Activated CD8-positive, alpha-beta memory T cell treated with anti-CD3 and anti-CD28 coated beads, Interleukin-2, amount 50 U/mL, for 24 hours (primary cell): ENCODE measurements at regions not wholly inside any gene's neighbourhood (a gene's known extent, or its start where the extent isn't known, plus 50 kb on each side); places are given as distances from the start of the nearest gene placed in this dataset.

Source experiments
- DNase-seq: peaks from one replicate; pipeline ENCODE4 v3.0.0-alpha.2; 2020; ENCODE audit errors: extremely low read depth

DNA sequence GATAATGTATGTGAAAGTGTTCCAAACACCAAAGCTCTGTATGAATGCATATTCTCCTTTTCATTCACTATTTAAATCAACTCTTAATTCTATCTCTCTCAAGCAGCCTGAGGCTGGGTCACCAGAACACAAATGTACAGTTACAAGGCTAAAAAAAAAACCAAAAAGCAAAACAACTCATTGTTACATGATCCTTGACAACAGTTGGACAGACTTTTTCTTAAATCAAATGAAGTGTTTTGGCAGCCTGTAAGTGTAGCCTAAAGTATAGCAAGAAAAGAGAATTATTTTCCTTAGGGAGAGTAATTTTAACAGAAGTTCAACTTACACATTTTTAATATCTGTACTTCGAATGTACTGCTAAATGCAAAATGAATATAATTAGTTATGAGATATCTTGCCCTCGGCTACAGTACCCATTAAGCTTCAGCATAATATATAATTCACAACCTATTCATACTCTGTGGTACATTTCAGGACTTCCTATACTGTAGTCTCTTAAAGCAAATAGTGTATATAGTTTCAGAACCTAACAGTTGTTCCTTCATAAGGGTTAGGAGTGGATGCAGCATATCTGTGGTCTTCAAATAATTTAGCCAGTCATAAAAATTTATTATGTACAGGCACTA is 214.0 kb upstream of the BTG1 start:
- no peak for DNase-seq

DNA sequence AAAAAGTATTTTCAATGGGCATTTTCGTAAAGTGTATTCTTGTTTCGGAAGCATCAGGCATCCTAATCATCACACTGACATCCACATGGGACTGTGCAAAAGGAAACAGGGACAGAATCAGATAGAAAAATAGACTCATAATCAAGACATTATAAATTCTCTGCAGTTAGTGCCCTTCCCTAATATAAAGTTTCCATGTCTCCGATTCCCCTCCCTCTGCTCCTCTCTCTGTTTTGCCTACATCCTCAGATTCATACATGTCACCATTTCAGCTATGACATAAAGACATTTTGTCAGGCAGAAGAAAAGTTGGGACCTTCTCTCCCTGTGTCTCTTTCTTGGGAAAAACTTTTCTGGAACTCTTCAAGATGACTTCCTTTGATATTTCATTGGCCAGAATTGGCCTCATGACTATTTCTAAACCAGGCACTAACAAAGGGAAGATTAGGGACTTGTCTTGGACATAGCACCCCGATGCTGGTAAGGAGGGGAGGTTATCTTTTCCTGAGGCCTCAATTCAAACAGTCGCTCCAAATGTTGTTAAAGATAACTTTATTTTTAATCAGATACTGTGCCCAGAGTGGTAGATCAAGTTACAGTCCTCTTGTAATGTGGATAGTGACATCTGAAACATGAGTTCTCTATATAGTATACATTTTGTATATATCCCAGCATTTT is 212.1 kb upstream of the BTG1 start:
- DNase-seq, result no peak

DNA sequence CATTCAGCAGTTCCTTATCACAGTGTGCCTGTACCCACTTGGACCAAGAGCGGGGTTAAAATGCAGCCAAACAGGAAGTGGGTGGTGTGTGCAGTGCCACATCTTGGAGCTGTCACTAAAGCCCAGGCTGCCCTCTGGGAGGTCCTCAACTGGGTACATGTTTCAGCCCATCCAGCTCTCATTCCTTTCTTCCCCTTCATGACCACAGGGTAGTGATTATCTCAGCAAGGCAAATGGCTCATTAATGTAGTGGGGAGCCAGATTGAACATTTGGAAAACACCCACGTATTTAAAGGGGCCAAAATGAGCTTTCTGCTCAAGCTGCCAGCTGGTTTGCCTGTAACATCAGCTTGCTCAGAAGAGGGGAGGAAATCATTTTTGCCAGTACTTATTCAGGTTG is 210.8 kb upstream of the BTG1 start:
- DNase-seq, result no peak

DNA sequence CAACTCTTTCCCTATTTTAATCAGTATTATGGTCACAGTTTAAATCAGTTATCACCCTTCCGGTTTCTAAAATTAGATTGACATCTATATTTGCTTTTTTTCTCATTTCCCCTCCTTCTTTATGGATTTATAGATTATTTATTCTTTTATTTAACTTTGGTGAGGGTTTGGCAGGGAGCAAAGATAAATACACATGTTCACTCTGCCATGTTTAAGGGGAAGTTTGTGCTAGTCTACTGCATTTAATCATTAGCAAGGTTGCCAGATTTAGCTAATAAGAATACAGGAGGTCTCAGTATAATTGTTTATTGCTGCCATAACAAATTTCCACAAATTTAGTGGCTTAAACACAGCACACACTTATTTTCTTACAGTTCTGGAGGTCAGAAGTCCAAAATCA is 204.0 kb upstream of the BTG1 start:
- DNase-seq, result no peak

DNA sequence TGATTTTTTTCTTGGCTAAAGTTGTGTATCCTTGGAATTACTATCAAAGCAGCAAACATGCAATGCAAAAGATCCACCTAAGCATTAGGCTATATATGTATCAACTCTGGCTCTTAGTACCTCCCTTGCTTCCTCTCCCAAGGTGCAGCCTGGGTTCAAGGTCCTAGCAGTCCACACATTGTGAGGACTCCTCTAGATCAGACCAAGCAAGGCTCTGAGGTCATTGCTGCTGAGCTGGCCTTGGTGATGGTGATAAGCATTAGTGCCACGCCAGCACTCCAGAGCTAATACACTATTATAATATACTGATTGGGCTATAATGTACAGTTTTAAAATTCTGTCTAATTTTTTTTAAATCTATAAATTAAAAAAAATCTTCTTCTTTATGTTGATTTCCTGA is 196.9 kb upstream of the BTG1 start:
- DNase-seq, result no peak

DNA sequence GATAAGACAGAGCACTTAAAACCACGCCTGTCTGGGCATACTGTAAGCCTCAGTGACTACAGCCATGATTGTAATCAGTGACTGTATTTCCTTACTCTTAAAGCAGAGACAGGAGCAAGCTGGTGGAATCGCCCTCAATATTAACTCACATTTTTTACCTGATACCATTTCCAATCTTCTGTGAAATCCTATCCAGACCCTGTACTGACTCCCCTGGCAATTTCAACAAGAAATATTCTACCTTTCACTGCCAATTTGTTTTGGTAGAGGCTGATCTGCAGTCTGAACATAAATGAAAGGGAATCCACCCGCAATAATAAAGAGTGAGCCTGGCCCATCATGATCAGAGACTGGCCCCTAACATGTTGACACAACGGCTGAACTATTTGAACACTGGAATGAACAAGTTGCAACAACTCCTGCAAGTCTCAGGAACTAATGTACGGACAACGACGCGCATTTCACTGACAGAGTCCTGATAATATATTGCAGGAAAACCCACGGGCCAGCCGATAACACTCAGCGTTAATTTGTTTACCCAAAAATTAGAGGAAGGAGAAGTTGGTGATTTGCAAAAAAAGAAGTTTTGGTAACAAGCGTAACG is 195.5 kb upstream of the BTG1 start:
- no peak for DNase-seq

DNA sequence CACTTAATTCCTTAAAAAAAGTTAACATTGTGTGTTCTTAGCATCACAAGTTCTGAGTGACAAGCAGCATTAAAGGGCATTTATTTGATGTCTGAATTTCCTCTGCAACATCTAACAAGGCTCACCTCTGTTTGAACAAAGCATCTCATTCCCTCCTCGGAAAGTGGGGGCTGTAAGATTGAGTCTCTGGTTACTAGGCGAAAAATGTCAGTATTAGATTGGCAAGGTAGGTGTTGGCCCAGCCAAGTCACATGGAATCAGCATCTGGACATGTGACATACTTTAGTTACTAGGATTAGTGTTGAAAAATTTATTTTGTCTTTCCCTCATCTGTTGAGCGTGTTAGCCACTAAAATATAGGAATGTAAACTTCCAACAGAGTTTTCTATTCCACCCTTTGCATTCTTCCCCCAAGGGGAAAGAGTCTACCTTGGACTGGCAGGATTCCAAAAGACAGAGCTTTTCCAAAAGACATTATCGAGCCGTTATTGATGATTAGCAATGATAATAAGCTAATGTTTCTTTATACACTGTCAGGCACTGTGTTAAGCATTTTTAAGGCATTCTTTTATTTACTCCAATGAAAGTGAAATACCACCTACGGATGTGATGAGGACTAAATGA is 194.9 kb upstream of the BTG1 start:
- DNase-seq, result no peak

DNA sequence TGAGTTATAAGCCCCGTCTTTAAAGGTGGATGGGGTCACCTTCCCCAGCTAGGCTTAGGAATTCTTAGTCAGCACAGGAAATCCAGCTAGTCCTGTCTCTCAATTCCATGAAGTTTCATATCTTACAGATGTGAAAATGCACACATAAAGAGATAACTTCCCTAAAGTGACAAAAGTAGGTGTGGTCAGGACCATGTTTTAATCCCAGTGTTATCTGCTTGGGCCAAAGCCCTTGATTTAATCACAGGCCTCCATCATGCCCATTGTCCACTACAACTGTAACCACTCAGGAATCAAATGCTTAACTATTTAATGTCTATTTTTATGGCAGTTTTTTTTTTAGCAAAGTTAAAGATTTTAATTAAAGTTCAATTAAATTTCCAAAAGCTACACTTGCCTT is 194.4 kb upstream of the BTG1 start:
- no peak for DNase-seq

DNA sequence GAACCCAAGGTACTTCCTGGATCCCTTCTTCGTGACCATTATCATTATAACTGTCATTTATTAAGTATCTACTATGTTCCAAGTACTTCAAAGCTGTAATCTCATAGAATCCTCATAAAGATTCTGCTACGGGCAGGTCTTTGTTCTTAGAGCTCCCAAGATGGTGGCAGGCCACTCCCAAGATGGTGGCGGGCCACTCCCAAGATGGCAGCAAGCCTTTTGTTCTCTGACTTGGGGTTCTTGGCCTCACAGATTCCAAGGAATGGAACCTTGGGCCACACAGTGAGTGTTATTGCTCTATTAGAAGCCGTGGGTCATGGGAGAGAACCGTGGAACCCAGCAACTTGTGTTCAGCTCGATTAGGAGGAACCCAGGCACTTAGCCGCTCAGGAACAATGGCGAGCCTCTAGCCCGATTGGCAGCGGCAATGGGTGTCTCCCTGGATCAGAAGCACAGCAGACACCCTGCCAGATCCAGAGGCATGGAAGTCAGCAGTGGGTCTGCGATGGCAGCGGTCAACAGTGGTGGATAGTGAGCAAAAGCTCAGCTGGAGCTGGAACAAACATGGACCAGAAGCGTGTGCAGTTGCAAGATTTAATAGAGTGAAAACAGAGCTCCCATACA is 193.7 kb upstream of the BTG1 start:
- no peak for DNase-seq

DNA sequence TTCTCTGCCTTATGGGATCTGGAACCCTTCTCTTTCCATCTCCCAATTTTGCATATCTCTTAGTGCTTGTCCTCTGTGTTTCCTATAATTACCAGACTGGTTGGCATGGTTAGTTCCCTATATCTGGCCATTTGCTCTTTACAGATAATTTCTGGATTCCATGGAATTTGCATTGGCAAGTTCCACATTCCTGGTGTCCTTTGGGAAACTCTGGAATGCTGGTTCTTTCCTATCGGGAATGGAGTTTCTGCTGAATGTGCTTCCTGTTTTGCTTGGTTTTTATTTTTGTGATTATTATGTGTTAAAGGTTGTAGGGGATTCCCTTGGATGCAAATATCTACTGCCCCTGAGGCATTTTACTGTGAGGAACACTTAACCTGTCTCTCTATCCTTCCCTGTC is 193.0 kb upstream of the BTG1 start:
- no peak for DNase-seq

DNA sequence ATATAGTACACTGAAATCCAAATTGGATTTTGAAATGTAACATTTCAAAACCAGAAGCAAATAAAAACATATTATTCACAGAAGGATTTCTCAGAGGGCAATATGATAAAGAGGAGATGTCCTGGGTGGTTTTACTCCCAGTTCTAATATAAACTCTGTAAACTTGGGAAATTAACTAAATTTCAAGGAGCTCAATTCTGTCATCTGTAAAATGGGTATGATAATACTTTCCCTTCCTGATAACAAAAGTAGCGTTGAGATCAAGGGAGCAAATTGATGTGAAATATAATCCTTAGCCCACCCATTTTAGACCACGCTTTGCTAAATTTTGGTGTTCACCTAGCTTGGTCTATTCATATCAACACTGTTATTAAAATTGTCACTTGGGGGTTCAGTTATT is 192.5 kb upstream of the BTG1 start:
- no peak for DNase-seq

DNA sequence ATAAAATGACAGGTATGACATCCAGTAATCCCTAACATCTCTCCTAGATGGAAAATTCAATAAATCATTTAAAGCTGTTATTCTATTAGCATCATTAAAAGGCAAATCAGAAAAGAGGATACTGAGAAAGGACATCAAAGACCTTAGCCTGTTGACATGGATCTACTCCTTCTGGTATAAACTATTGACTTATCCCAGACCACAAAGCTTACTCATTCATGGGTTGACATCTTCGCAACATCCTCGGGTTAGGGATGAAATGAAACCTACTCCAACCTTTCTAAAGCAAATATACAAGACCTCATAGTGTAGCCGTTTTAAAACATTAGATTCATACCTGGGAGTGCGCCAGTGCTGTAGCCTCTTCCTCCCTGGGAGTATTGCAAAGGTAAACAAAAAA is 191.5 kb upstream of the BTG1 start:
- DNase-seq, result no peak

DNA sequence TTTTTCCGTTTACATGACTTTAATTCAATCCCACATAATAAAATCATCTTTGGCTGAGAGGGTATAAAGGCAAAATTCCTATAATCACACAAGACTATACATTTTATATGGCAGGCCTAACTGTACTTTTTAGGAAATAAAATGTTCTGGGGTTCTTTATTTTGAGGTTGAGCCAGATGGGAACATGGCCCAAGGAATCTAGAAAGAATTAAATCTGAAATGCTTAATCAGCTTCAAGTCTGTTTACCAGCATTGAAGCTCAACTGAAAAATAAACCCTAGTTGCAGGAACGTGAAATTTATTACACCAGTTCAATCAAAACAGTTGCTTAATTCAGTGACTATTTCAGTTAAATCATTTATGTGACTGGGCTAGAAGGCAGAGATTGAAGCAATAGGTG is 191.0 kb upstream of the BTG1 start:
- no peak for DNase-seq

DNA sequence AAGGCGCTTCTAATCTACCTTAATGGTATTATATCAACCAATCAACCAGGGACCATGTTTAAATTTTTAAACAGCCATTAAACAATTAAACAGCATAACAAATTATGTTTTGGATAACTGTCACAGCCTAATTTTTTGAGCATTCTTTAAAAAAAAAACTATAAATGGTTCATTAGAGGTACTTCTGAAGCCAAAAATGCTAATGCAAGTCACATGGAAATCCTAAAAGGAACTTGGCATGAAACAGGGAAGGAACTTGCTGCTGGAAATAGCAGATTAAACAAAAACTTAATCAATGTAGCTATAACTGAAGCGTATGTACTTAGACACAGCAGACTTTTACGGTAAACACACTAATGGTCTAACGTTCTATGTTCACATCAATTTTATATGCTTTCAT is 190.2 kb upstream of the BTG1 start:
- no peak for DNase-seq

DNA sequence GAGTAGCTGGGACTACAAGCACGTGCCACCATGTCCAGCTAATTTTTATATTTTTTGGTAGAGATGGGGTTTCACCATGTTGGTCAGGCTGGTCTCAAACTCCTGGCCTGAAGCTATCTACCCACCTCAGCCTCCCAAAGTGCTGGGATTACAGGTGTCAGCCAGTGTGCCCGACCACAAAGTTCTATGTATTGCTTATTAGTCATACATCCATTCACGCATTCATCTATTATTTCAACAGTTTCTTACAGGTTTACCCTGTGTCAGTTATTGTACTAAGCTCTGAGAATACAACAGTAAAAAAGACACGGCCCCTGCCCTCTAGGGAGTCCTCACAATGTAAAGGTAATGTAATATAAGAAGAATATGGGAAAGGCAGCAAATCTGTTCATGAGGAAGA is 188.9 kb upstream of the BTG1 start:
- DNase-seq, result no peak

DNA sequence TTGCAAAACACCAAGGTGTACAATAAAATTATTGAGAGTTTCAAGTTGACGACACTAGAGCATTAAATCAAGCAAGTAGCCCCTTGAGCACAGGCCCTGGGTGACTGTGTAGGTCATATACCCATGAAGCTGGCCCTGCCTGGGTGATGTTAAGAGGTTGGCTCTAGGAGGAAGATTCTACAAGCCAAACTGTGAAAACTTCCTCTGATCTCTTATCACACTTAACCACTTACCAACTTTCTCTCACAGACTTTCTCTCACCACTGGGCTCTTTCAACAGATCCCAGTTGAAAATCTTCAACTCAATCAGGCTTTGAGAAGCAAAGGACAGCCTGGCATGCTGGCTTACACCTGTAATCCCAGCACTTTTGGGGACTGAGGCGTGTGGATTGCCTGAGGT is 186.9 kb upstream of the BTG1 start:
- DNase-seq, result no peak

DNA sequence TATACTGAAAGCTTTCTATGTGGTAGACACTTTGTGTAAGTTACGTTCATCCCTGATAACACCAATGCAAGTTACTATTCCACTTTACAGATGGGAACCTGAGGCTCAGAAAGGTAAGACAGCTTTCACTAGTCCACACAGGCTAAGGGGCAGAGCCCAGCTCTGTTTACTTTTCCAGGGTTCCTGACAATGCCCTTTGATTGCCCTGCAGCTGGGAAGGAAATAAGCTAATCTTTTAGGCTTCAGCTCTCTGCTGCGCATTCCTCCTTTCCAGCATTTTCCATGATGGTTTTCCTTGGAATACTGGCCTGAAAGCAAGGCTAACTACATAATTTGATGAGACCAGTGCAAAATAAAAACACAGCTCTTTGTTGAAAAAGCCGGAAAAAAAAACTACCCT is 185.7 kb upstream of the BTG1 start:
- DNase-seq, result no peak

DNA sequence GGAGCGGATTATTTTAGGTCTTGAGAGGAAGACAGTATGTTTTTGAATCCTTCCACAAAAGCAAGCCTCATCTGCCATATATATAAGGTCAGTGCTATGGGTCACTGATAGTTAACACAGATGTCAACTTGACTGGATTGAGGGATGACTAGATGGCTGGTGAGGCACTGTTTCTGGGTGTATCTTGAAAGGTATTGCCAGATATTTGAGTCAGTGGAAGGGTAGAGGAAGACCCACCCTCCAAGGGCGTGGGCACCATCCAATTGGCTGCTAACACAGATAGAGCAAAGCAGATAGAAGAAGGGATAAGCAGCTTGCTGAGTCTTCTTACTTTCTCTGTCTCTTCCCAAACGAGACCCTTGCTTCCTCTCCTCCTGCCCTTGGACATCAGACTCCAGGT is 185.0 kb upstream of the BTG1 start:
- no peak for DNase-seq

DNA sequence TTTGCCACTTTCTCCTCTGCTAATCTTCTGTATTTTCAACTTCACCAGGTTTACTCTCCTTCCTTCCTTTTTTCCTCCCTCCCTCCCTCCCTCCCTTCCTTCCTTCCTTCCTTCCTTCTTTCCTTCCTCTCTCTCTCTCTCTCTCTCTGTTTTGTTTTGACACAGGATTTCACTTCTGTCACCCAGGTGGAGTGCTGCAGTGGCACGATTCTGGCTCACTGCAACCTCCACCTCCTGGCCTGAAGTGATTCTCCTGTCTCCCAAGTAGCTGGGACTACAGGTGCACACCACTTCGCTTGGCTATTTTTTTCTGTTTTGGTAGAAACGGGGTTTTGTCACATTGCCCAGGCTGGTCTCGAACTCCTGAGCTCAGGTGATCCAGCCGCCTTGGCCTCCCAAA is 181.2 kb upstream of the BTG1 start:
- DNase-seq, result no peak

DNA sequence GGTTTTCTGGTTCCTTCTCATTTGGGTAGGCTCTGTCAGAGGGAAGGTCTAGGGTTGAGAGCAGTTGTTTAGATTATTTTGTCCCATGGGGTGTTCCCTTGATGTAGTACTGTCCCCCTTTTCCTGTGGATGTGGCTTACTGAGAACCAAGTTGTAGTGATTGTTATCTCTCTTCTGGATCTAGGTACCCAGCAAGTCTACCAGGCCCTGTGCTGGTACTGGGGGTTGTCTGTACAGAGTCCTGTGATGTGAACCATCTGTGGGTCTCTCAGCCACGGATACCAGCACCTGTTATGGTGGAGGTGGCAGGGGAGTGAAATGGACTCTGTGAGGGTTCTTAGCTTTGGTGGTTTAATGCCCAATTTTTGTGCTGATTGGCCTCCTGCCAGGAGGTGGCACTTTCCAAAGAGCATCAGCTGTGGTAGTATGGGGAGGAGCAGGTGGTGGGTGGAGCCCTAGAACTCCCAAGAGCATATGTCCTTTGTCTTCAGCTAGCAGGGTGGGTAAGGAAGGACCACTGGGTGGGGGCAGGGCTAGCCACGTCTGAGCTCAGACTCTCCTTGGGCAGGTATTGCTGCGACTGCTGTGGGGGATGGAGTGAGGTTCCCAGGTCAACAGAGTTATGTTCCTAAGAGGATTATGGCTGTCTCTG is 179.3 kb upstream of the BTG1 start:
- no peak for DNase-seq

DNA sequence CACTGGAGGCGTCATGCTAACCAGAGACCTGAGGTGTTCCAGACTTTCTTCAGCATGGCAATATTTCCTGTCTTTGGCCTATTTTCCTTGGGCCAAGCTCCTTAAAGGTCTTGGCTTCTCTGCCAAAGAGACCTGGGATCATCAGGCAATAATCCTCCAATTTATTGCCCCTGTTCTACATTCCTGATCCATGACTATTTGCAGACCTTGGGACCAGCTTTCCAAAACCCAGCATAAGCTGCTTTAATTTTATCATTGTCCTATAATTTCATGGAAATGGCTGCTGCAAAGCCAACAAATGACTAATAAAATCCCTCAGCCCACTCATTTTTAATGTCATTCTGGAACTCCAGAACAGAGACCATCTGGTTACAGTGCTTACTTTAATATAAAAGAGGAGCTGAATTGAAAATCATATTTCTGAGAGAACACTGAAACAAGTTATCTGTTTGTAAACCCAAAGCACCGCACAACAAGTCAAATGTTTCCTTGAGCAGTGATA is 166.9 kb upstream of the BTG1 start:
- DNase-seq, result no peak
